OCI-LY1 (cell line): ENCODE measurements at regions not wholly inside any gene's neighbourhood (a gene's known extent, or its start where the extent isn't known, plus 50 kb on each side); places are given as distances from the start of the nearest gene placed in this dataset.

Experiments used
- H2AFZ ChIP-seq: fragments of 200-600 bp; sonication (generic), shearing (Covaris generic); 2 replicates; pipeline ENCODE4 v1.6.0; 2014; ENCODE audit warnings: antibody characterized with exemption, mild to moderate bottlenecking, low read length
- H3F3A ChIP-seq: fragments of 200-600 bp; sonication (generic), shearing (Covaris generic); 2 replicates; pipeline ENCODE4 v1.6.0; 2014; ENCODE audit warnings: mild to moderate bottlenecking, antibody characterized with exemption, low read length, moderate library complexity; ENCODE audit not compliant: insufficient read depth
- H3K27ac ChIP-seq: fragments of 200-600 bp; sonication (generic); 2 replicates; pipeline ENCODE4 v1.5.1; 2014; ENCODE audit warnings: low read length, mixed run types, mild to moderate bottlenecking, low read depth; ENCODE audit not compliant: poor library complexity, severe bottlenecking
- H3K27me3 ChIP-seq: fragments of 200-600 bp; sonication (generic); 2 replicates; pipeline ENCODE4 v1.6.0; 2014; ENCODE audit warnings: antibody characterized with exemption, mild to moderate bottlenecking, low read length, moderate library complexity; ENCODE audit not compliant: insufficient read depth
- H3K36me3 ChIP-seq: fragments of 200-600 bp; sonication (generic); 2 replicates; pipeline ENCODE4 v1.6.1; 2014; ENCODE audit warnings: mild to moderate bottlenecking, antibody characterized with exemption, low read length, moderate library complexity, mixed read lengths; ENCODE audit not compliant: insufficient read depth
- H3K4me1 ChIP-seq: fragments of 200-600 bp; sonication (generic); 2 replicates; pipeline ENCODE4 v1.5.1; 2014; ENCODE audit warnings: mild to moderate bottlenecking, low read length, moderate library complexity; ENCODE audit not compliant: insufficient read depth, severe bottlenecking
- H3K4me2 ChIP-seq: fragments of 200-600 bp; sonication (generic), shearing (Covaris generic); 2 replicates; pipeline ENCODE4 v1.6.1; 2014; ENCODE audit warnings: low read length
- H3K4me3 ChIP-seq: fragments of 200-600 bp; sonication (generic); 2 replicates; pipeline ENCODE4 v1.5.1; 2014; ENCODE audit warnings: low read length, low read depth, mild to moderate bottlenecking, mixed read lengths; ENCODE audit not compliant: poor library complexity, severe bottlenecking
- H3K79me2 ChIP-seq: fragments of 200-600 bp; shearing (Covaris generic); 2 replicates; pipeline ENCODE4 v1.6.1; 2016; ENCODE audit warnings: mixed run types, low read length, mixed read lengths; ENCODE audit not compliant: insufficient read depth
- H3K9ac ChIP-seq: fragments of 200-600 bp; sonication (generic), shearing (Covaris generic); 2 replicates; pipeline ENCODE4 v1.6.1; 2014; ENCODE audit warnings: mild to moderate bottlenecking, low read length, mixed read lengths
- H3K9me2 ChIP-seq: fragments of 200-600 bp; sonication (generic), shearing (Covaris generic); 2 replicates; pipeline ENCODE4 v1.6.1; 2014; ENCODE audit warnings: low read depth, mild to moderate bottlenecking, low read length, mixed read lengths
- H3K9me3 ChIP-seq: fragments of 200-600 bp; shearing (Covaris generic); 2 replicates; pipeline ENCODE4 v1.6.1; 2014; ENCODE audit warnings: low read length, mixed read lengths
- H4K20me1 ChIP-seq: fragments of 200-600 bp; sonication (generic), shearing (Covaris generic); 2 replicates; pipeline ENCODE4 v1.6.0; 2016; ENCODE audit warnings: mild to moderate bottlenecking, low read length; ENCODE audit not compliant: insufficient read depth
- CTCF ChIP-seq: fragments of 200-600 bp; sonication (generic), shearing (Covaris generic); IDR thresholded peaks from 2 replicates; pipeline ENCODE4 v1.5.1; 2017; ENCODE audit warnings: mild to moderate bottlenecking, antibody characterized with exemption, low read length, moderate library complexity, mixed read lengths
- EZH2 ChIP-seq: fragments of 200-600 bp; sonication (generic), shearing (Covaris generic); IDR thresholded peaks from 2 replicates; pipeline ENCODE4 v1.8.0; 2017; ENCODE audit warnings: borderline replicate concordance, mixed run types, mild to moderate bottlenecking, antibody characterized with exemption, low read length, moderate library complexity, mixed read lengths

GRCh38 chr9:80806671-80807070 lies 882.7 kb downstream of the TLE1 start:
- Histone ChIP-seq H3K9ac (no peak overlapping the region), H2AFZ (no peak overlapping the region), H3K9me2 (no peaks in the 10 kb centered on the region), H3K27ac (no peak overlapping the region), H3K4me2 (no peak overlapping the region), H3K4me1 (no peaks in the 10 kb centered on the region), H3K79me2 (no peaks in the 10 kb centered on the region), H3F3A (no peaks in the 10 kb centered on the region), H3K27me3 (no peaks in the 10 kb centered on the region), H3K9me3 (no peaks in the 10 kb centered on the region), H3K36me3 (no peaks in the 10 kb centered on the region), H4K20me1 (no peaks in the 10 kb centered on the region), H3K4me3 (no peak overlapping the region)
- TF ChIP-seq CTCF (no peak), EZH2 (no peak)

GRCh38 chr9:80804873-80805272 lies 884.5 kb downstream of the TLE1 start:
- H2AFZ ChIP-seq = no peak overlapping the region
- no peak overlapping the region for H3K4me2 ChIP-seq
- H3F3A ChIP-seq = no peaks in the 10 kb centered on the region
- no peak overlapping the region for H3K4me3 ChIP-seq
- no peak overlapping the region for H3K27ac ChIP-seq
- no peaks in the 10 kb centered on the region for H3K27me3 ChIP-seq
- H3K36me3 ChIP-seq = no peaks in the 10 kb centered on the region
- no peaks in the 10 kb centered on the region for H3K9me2 ChIP-seq
- H3K9me3 ChIP-seq = no peaks in the 10 kb centered on the region
- no peak overlapping the region for H3K9ac ChIP-seq
- no peaks in the 10 kb centered on the region for H3K4me1 ChIP-seq
- no peaks in the 10 kb centered on the region for H3K79me2 ChIP-seq
- no peaks in the 10 kb centered on the region for H4K20me1 ChIP-seq
- TF ChIP-seq CTCF (no peak), EZH2 (no peak)

- no peak overlapping the region for H2AFZ ChIP-seq
- H4K20me1 ChIP-seq = no peaks in the 10 kb centered on the region
- TF ChIP-seq EZH2 (no peak), CTCF (no peak)
- H3K4me2 ChIP-seq = no peak overlapping the region
- H3K79me2 ChIP-seq = no peaks in the 10 kb centered on the region
- H3F3A ChIP-seq = no peaks in the 10 kb centered on the region
- no peak overlapping the region for H3K27ac ChIP-seq
- no peaks in the 10 kb centered on the region for H3K9me2 ChIP-seq
- H3K36me3 ChIP-seq = no peaks in the 10 kb centered on the region
- H3K4me1 ChIP-seq = no peaks in the 10 kb centered on the region
- no peak overlapping the region for H3K9ac ChIP-seq
- no peaks in the 10 kb centered on the region for H3K27me3 ChIP-seq
- no peaks in the 10 kb centered on the region for H3K9me3 ChIP-seq
- H3K4me3 ChIP-seq = no peak overlapping the region
Observed at GRCh38 chr9:80797831-80798688, 891.3 kb downstream of the TLE1 start.
